DMS114 treated with DMSO at 0.1 percent for 48 hours (cell line): ENCODE measurements at regions not wholly inside any gene's neighbourhood (a gene's known extent, or its start where the extent isn't known, plus 50 kb on each side); places are given as distances from the start of the nearest gene placed in this dataset.

ENCODE experiments used
- DNase-seq: peaks from one replicate; lab custom pipeline; 2025; ENCODE audit not compliant: unreplicated experiment; lab: John Stamatoyannopoulos, UW

DNA sequence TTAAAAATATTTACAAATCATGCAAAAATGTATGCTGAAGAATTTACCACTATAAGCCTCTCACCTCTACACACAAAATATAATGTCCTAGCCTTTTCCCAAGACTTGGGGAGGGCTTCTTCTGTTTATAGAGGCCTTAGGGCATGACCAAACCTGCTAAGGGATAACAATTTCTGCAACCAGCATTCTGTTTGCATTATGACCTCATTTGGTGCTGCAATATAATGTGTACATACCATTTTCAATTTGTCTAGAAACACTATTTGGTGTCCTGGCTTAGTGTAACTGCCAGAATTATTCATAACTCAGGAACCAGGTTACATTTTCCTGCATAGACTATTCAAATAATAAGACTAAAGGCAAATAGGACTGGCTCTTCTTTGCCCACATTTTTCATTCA is 446.6 kb upstream of the SORCS1 start:
- no peak for DNase-seq

- no peak for DNase-seq
These were observed 424.6 kb upstream of the SORCS1 start for GRCh38 chr10:107589081-107589480.

- no peak for DNase-seq
These were observed 421.1 kb upstream of the SORCS1 start for GRCh38 chr10:107585630-107586029.

- DNase-seq: no peak
These were observed 419.5 kb upstream of the SORCS1 start for GRCh38 chr10:107583974-107584373.

DNA sequence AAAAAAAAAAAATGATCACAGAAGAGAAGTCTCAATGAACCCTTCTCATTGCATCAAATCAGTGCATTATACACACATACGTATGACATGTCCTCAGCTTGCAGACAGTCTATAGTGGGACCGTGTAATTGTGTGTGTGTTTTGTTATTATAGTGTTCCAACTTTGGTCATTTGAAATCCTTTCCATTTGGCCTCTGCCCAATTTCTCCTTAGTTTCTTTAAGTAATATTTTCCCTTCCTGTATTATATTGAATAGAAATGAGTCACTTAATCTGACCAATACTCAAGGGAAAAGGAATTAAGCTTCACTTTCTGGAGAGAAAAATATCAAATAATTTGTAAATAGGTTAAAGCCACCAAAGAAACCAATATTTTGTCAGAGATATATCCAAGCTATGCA is 415.5 kb upstream of the SORCS1 start:
- no peak for DNase-seq

DNA sequence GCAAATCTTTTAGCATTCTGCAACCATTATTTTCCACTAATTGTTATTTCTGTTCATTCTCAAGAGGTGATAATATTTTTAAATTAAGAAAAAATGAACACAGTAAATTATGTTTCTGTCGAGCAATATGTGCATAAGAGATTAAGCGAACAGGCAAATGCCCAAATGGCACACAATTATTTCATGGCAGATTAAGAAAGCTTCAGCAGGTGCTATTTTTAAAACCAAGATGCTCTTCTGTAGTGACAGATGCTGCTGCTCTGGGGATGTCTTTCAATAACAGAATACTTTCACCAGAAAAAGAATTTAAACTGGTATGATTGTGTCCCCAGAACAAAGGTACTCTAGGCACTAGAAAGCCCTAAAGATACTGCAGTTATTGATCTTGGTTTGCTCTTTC is 412.7 kb upstream of the SORCS1 start:
- DNase-seq: no peak

DNA sequence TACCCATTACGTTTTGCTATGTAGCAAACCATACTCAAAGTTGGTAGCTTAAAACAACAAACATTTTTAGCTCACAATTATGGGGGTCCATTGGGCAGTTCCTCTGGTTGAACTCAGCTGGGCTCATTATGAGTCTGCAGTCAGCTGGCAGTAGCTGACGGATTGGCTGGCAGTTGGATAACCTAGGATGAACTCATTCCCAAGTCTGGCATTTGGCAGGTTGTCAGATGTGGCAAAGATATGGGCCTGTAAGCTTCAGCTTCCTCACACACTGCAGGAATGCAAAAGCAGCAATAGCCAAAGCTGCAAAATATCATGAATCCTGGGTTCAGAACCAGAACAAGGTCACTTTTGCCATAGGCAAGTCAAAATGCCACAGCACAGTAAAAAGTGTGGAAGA is 412.2 kb upstream of the SORCS1 start:
- DNase-seq: no peak

- DNase-seq: no peak
These were observed 400.5 kb upstream of the SORCS1 start for GRCh38 chr10:107565014-107565413.

DNA sequence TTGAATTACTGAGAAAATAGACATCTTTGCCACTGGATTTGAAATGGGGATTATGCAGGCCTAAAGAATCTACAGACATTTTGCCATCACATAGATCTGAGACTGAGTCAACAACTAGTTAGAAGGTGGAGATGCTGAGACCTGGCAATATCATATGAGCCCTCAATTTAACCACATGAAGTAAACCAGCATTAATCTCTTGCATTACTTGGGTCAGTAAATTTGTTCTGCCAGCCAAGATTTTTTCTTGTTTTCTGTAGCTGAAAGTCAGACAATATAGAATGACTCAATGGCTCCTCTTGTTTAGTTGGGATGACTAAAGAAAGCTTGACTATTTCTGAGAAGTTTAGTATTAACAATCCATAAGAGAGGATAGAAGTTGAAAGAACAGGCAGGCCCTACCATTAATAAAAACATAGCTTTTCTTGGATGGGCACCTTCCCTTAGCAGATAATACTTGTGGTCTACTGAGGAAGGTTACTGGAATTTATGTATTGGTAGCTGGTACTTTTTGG is 396.7 kb upstream of the SORCS1 start:
- DNase-seq: no peak

- DNase-seq: no peak
These were observed 393.4 kb upstream of the SORCS1 start for GRCh38 chr10:107557916-107558315.

- DNase-seq: no peak
These were observed 389.8 kb upstream of the SORCS1 start for GRCh38 chr10:107554333-107554732.

GRCh38 chr10:107553470-107553869 is 389.0 kb upstream of the SORCS1 start:
- DNase-seq: no peak

DNA sequence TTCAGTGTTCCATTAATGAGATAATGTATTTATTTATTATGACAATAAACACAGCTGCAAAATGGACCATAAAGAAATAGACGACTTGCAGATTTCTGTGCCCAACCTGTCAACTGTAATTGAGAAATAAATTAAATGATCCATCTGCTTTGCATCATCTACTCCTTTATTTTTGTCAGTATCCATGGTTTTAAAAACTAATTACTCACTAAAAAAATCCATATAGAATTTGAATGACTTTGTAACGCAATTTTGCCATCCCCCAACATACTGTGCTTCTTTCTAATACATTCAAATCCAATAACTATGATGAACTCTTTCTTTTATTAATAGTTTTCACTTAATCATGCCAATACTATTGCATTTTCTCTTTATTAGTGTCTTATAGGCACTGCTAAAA is 388.5 kb upstream of the SORCS1 start:
- DNase-seq: no peak

DNA sequence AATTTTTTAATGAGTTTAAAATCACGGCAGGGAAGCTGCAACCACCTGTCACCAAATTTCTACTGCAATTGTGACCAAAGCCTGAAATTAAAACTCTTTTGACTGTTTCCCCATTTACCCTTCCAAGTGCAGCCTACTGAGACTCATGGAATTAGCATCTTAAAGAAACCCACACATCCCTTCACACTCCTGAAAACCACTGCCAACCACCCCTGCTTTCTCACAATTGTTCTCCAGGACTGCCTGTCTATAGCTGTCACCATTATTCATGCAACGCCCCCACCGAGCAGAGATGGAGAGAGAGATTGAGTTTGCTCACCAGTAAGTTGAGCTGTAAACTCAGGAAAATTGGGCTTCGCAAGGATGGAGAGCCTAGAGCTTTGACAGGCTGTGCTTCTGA is 383.8 kb upstream of the SORCS1 start:
- DNase-seq: no peak

GRCh38 chr10:107546986-107547385 is 382.5 kb upstream of the SORCS1 start:
- DNase-seq: no peak

DNA sequence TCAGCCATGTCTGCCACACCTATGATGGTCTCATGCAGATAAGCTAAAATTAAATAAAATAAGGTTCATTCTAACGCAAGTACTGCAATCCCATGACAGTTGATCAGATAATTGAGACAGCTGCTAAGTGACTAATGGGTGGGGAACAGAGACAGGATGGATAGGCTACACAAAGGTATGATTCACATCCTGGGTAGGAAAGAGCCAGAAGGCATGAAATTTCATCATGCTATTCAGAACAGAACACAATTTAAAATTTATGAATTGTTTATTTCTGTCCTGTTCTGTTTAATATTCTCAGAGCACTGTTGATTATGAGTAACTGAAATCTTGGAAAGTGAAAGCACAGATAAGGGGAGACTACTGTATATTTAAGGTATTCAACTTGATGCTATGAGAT is 381.8 kb upstream of the SORCS1 start:
- DNase-seq: no peak

DNA sequence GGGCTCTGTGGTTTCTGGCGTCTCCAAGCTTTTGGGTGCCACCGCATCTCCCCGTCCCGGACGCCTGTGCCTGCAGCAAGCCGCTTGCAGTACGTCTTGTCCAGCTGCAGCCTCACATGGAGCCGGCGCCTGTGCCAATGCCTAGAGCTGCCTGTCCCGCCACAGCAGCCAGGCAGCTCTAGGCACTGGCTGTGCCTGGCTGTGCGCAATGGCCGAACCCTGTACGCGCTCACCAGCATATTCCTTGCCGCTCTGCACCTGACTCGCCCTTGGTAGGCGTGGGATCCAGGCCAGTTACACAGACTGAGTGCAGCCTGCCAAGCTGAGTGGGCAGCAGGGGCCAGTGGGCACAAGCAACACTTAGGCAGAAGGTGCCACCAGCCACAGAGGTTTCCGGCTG is 381.2 kb upstream of the SORCS1 start:
- no peak for DNase-seq

- DNase-seq: no peak
These were observed 380.4 kb upstream of the SORCS1 start for GRCh38 chr10:107544706-107545520.

DNA sequence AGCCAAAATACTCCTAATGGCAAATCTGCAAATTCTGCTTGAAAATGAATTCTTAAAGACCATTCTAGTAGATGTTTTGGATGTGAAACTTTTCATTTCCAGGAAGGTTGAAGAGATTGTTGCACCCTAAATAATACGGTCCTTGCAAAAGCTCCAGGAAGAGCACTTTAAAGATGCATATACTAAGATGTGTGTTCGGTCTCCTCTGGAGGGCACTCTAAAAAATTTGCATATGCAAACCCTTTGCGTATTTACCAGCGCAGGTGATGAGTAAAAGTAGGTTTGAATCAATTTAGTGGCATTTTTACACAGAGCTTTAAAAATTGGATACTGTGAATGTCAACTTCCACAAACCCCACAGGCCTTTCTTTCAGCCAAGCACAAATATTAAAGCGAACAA is 378.1 kb upstream of the SORCS1 start:
- no peak for DNase-seq

DNA sequence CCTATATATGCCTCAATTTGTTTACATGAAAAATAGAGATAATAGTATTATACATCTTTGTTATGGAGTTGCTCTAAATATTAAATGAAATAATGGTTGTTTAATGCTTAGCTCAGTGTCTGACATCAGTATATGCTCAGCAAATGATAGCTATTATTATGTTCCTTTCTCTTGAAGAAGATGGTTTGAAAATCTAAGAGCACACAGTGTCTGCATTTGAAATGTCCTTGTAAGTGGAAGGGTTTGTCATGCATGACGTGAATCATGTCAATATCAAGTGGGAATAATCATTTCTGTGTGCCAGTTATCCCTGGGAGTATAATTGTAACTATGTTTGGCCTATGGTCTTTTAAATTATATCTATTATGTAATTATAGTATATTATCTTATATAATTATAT is 377.5 kb upstream of the SORCS1 start:
- no peak for DNase-seq

DNA sequence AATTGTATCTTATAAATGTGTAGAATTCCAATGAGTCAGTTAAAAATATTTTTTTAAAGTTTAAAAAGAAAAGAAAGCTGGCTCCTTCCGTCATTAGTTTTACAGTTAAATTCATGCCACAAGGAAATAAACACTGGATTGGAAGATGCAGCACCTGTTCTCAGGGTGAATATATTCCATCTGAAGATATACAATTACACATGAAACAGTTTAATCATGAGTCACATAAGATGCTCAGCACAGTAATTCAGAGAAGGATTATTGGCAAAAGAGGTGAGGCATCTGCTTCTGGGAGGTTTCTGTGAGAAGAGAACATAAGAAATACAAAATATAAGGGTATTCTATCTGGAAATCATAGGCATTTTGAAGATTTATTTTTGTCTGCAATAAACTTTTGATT is 376.5 kb upstream of the SORCS1 start:
- no peak for DNase-seq

DNA sequence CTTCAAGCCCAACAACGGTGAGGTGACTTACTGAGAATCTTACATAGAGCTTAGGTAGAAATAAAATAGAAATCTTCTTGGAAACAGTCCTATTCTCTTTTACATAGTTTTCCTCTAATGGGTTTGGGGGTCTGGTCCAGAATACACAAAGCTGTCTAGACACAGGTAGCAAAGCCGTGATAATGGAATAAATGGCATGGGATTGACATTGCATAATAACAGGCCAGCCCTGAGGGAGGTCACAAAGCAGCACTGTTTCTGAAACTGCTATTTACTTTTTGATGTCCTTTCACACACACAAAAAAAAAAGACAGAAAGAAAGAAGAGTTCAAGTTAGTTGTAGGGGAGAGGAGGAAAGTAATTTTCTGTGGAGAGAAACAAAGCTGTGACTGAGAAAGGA is 364.8 kb upstream of the SORCS1 start:
- no peak for DNase-seq

- no peak for DNase-seq
These were observed 355.8 kb upstream of the SORCS1 start for GRCh38 chr10:107520348-107520747.
